DMS79 (cell line): ENCODE measurements at regions not wholly inside any gene's neighbourhood (a gene's known extent, or its start where the extent isn't known, plus 50 kb on each side); places are given as distances from the start of the nearest gene placed in this dataset.

Experiments used
- DNase-seq: peaks from one replicate; lab custom pipeline; 2025; lab: John Stamatoyannopoulos, UW

DNA sequence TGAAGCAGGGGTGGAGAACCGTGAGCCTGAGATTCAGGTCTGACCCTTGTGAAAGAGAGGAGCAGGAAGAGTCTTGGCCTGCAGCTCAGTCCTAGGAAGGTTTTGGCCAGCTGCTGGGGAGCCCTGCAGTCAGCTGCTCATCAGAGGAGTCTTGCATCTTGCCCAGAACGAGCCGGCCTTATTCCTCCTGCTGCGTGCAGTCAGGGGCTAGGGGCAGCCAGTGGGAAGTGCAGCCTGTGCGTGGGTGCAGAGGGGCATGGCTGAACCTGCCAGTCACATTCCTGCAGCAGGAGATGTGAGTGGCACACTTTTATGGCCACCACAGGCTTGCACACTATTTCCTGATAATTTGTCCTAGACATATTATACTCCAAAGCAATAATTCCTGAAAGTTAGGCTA lies 278.7 kb downstream of the NPR3 start:
- no peak for DNase-seq

DNA sequence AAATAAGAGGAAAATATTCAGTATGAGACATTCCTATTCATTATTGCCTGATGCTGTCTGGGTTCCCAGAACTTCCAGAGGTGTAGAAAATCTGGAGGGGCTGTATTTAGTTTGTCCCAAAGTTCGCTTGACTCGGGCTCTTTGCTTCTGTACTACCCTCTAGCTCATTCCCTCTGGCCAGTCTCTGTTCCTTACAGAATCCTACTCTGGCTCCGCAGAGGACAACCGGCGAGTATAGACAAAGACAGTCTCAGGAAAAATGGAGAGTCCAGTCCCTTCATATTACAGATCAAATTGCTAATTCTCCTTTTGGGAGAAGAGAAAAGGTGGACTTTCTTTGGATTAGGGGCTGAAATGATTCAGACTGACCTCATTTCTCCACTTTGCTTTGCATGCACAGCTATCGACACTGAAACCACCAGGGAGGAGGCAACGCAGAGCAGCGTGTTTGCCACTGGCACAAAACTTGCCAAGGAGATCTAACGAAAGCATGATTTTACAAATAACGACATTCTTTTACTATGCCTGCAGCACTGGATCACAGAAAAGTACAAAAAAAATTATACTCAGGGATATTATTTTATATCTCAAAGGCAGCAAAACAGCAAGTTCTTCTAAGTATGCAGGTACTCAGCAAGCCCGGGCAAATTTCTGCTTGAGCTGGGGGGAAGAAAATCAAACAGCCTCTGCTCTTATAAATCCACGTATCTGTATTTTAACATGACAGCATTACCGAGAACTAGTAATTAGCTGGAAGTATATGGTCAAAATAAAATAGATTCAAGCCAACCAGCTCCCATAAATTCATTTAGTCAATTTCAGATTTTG lies 279.7 kb downstream of the NPR3 start:
- no peak for DNase-seq

DNA sequence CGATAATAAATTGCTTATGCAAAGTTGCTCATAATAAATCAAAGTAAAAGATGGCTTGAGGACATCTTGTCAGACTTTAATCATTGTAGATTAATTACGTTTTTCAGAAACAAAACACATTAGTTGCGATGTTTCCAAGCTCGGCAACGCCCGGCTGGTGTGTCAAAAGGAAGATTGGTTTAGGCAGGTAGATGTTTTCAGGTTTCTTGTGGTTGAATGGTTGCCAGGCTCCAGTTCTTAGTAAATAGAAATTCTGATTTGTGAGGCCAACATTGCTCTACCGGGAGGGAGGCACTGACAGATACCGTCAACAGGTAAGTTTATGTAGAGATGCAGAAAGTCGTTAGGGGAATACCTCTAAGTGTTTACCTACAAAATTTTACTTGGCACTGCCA lies 280.3 kb downstream of the NPR3 start:
- DNase-seq: no peak

DNA sequence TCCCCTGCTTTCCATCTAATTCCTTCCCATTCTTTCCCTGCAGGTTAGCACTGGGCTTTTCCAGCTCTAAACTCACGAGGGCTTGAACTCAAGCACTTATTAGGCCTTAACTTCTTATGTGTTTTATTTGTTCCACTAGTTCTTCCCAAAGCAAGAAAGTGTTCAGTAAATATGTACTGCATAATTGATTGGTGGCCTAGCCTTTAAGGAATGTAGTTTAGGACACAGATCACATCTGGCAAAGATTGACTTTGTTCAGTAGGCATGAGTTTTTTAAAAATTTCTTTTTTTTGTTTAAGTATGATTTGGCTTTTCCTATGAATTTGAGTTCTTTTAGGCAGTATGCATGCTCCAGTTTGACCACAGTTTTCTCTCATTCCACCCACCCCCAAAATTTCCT lies 285.2 kb downstream of the NPR3 start:
- no peak for DNase-seq

DNA sequence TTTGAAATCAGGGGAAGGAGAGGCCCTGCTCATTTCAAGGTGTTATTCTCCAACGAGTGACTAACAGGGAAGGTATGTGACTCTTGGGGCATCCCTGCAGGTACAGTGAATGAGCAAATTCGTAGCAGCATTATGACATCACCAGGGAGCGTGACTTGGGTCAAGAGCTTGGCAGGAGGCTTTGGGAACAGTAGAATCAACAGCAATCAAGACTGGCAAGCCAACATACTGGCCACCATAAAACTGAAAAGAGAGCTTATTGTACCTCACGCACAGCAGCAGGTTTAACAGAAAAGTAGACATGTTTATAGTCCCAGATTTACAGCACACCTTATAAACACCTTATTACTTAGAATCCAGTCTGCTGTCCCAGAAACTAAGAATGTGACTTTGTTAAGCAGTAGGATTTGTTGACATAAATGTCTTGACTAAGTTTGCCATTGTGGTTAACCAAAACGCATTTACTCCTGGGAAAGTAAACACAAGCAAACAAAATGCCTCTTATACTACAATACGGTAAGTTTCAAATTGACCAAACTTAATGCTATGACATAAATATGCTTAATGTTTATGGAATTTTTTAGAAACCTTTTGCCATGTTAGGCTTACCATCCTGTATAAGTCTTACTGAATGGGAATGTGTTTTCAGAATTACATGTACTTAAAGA lies 297.8 kb downstream of the NPR3 start:
- DNase-seq: no peak

DNA sequence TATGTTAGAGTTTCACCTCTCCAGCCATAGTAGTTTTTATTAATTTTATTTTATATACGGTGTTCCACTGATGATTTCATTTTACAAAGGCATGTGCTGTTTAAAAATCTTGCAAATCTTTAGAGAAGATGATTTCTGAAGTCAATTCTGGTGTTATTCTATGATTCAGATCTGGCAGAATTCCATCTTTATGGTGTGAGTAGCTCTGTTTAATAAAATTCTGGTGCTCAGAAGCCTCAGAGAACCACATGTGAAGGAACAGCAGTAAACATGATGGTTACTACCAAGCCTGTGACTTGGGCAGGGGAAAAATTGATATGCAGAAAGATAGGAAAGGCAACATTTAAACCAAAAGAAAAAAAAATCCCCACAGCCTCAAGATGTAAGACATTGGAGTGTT lies 299.7 kb downstream of the NPR3 start:
- DNase-seq: no peak

DNA sequence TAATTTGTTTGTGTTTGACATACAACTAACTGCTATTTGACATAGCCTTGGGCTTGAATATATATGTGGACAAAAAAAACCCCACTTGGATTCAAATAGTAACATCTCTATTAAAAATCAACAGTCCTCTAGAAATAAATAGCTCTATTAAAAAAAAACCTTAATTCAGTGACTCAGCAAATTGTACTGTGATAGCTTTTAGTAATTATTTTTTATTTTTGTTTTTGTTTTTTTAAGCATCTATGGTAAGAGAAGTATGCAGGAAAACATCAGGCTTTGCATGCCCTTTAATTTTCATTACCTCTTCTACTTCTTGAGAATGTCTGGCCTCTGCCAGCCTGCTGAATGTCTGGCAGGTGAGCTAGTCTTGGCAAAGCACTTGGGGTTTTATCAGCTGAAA lies 300.7 kb downstream of the NPR3 start:
- DNase-seq: peak; percentile 8

DNA sequence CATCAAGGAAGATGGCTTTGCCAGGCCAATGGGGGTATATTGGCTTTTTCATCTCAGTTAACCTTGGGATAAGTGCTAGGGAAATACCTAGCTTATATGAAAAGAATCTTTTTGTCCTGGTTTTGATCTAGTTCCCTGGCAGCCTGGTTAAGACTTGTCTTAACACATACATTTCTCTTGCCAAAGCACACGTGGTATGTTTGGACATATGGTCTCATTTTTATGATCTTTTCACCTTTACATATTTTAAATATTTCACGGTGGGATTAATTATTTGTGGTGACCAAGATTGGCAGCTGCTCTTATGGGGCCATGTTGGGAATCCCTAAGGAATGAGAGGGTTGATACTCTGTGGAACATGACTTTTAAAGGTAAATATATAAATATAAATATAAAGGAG lies 312.5 kb downstream of the NPR3 start:
- no peak for DNase-seq

DNA sequence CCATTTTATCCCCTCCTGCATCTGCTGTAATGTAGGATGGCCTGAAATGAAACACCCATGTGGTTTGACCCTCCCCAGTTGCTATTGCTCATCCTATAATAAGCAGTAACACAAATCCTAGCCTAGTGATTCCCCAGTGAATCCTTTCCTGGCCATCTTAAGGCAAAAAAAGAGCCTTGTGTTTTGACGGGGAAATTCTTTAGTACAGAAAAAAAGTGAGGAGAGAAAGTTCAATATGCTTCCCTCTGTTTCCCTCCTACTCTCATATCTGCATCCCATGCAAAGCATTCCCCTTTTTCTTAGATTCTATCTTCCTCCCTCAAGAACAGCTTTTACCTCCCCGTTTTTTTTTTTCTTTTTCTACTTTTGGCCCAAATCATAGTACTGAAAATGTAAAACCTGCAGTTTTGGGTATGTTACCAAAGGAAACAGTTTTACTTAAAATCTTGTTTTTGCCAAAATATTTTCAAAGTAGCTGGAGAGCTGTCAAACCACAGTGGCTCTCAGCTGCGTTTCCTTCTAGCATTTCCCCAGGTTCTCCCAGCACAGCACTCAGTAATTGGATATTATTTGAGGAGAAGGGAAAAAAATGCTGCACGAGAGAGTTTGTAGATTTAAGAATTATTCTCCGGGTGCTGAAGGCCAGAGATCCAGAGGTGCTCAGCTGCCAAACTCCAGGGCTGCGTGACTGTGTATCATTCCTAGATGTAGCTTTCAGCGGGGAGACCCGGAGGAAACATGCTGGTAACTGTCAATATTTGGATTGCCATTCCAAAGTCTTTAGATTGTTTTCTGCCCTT lies 321.4 kb downstream of the NPR3 start:
- no peak for DNase-seq

DNA sequence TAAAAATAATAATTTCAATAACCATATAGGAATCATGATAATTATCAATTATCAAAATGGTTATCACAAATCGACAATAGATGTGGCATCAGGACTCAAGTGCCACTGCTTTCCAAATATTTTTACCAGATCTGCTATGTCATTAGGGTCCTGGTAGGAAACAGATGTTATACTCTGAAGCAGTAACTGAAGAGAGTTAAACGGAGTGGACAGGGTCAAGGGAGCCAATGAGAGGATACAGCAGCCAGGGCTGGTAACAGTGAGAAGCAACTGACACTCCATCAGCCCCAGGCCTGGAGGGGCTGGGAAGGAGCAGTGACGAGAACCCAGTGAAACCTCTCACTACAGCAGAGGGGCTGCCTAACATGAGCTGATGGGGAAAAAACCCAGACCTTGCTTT lies 322.4 kb downstream of the NPR3 start:
- DNase-seq: no peak

DNA sequence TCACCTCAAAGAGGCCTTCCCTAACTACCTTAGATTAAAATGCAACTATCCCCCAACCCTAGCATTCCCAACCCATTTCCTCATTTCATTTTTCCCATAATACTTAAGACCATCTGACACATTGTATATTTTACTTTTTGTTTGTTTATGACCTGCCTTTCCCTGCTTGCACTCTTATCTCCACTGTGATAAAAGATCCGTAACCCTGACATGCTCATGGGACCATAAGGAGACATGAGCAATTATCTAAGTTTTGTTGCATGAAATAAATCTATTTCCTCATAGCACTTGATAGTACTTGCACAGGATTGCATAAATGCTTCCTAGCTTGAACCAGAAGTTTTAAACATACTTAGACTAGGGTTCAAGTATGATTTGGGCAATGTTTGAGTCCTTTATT lies 323.7 kb downstream of the NPR3 start:
- DNase-seq: no peak

DNA sequence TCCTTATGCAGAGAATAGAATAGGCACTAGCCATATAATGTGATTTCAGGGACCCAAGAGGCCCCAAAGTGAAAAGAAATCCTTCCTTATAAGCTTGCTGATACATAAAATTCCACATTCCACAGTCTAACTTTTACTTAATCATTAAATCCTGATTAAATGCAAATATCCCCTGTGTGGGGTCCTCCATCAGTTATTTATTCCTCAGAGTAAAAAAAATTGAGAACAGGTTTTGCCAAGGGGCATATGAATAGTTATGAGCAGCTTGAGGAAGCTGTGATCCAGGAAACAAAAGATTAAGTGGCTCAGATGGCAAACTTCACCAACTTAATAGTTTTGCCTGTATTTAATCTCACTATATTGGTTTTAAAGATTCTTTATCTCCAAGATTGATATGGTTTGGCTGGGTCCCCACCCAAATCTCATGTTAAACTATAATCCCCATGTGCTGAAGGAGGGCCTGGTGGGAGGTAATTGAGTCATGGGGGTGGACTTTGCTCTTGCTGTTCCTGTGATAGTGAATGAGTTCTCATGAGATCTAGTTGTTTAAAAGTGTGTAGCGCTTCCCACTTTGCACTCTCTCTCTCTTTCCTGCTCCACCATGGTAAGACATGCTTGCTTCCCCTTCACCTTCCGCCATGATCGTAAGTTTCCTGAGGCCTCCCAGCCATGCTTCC lies 324.9 kb downstream of the NPR3 start:
- DNase-seq: no peak

DNA sequence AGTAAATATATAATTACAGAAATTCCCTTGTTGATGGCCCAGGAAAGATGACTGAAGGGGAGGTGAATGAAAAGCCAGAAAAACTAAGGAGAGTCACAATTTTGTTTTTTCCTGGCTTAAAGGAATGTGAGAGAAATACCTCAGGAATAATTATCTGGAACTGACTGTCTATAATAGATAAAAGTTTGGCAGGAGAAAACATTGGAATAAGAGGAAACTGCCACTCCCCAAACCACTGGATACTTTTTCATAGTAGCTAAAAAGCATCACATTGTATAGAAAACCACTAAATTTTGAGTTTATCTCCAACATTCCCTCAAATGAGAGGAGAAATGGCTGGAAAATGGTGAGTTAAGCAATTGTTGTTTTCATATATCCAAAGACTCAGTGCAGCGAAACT lies 326.0 kb downstream of the NPR3 start:
- no peak for DNase-seq

DNA sequence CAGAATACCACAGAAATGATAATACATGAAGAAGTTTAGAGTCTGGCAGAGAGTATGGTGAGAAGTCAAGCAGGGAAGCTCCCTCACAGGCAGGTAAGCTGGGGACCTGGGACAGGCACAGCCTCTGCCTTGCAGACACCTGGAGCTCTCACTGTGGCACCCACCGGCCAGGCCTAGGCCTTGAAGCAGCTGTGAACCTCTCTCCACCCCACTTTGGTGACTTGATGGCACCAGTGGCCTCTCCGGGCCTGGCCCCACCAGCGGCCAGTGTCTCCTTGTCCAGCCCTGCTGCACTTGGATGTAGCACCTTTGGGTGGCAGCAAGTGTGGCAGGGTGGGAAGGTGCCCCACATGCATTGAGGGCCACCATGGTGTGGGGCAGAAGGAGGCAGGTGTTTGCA lies 330.5 kb downstream of the NPR3 start:
- no peak for DNase-seq

DNA sequence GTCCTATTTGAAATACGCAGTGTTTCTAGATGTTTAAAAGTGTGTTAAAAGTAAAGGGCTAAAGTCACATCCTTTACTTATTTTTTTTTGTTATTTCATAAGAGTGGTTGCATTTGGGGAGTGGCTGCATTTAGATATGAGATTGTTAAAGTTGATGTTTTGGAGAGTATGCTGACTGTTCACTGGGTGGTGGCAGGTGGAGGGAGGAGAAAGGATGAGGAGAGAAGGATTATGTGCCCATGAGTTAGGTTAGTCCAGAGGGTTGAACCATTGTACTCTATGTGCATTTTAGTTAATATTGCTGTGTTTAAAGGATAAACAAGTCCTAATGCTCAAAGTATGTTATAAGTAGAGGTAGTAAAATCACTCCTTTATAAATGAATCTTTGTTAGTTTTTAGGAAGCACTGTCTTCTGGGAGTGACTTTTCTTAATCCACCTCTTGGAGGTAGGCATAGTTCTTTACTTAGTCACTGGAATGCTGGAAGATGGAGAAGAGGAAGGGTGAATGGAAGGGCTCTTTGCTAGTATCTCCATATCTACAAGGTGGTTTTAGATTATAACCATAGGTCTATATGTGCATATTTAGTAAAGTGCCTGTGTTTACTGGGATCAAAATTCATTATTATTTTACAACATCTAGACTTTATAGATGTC lies 332.3 kb downstream of the NPR3 start:
- DNase-seq: no peak

DNA sequence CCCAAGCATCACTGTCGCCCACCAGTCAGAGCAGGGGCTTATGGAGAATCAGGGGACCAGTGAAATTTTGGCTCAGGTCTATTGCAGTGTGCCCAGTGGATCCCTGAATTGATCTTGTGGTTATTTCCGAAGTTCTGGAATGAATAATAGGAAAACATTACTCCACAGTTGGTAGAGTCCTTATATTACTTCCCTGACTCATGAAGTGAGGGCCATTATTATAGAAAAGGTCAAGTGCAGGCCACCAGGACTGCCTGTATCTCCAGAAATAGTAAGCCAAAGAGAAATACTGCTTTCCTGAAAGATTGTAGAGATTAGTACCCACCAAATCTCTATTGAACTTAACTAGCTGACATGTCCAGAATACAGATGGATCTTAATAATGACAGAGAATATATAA lies 335.0 kb downstream of the NPR3 start:
- DNase-seq: no peak

DNA sequence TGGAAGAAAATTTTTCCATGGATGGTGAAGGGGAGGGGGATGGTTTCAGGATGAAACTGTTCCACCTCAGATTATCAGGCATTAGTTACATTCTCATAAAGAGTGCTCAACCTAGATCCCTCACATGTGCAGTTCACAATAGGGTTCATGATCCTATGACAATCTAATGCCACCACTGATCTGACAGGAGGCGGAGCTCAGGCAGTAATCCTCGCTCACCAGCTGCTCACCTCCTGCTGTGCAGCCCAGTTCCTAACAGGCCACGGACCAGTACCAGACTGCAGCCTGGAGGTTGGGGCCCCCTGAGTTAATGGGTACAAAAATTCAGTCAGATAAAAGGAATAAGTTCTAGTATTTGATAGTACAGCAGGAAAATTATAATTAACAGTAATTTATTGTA lies 337.2 kb downstream of the NPR3 start:
- no peak for DNase-seq

DNA sequence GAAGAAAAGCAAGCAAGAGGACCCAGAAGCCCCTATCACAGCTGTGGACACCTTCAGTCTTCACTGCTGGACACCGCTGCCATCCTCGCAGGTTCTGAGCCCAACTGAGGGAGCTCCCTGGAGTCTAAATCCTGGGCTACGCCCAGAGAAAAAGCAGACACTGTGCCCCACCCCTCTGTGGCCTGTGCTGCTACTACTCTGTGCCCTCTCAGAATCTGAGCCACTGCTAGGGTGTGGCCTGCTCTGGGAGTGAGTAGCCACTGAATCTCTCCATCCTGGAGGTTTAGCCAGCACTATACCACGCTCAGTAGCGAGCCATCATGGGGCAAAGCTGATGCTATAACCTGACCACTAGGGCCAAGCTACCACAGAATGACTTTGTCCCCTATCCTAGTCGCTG lies 338.2 kb downstream of the NPR3 start:
- DNase-seq: no peak

DNA sequence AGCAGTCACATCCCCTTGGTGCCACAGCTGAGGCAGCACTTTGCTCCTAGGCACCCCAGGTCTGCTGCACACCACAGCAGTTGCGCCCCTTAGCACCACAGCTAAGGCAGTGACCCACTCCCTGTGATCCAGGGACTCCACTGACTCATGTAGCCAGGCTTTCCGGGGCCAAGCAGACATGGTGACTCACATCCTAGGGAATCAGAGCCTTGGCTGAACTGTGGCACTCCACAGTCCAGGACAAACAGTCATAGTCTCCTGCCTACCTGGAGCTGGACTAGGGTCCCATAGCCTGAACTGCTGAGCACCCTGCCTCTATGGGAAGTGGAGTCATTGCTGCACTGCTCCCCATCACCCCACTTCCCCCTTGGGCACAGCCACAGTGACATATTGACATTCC lies 338.7 kb downstream of the NPR3 start:
- DNase-seq: no peak

DNA sequence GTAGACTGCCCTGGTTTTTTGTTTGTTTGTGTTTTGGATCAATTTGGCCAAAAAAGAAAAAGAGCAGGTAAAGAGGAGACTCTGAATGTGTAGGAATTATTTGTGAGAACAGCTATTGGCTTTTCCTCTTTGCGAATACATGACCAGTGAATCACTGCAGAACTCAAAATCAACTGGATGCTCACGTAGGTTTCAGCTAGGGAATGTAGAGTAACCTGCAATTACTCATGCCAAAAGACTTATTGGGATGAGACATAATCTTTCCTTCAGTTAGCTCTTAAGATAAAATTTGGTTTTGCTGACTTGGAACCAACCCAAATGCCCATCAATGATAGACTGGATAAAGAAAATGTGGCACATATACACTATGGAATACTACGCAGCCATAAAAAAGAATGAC lies 348.0 kb downstream of the NPR3 start:
- DNase-seq: no peak

DNA sequence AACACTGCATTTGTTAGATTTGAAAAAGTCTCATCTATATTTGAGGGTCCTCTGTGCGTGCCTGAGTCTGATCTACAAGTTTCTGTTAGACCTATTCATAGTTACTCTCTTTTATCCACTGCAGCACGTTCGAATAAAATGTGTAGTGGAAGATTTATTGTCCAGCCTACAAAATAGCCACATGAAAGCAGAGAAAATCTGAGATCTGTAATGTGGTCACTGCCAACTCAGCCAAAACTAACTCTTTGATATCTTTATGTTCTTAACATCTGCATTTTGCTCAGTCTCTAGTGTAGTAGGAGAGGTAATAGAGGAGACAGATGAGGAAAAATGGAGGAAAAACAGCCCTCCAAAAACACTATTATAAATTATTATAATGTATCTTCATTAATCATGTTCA lies 354.0 kb downstream of the NPR3 start:
- DNase-seq: no peak

DNA sequence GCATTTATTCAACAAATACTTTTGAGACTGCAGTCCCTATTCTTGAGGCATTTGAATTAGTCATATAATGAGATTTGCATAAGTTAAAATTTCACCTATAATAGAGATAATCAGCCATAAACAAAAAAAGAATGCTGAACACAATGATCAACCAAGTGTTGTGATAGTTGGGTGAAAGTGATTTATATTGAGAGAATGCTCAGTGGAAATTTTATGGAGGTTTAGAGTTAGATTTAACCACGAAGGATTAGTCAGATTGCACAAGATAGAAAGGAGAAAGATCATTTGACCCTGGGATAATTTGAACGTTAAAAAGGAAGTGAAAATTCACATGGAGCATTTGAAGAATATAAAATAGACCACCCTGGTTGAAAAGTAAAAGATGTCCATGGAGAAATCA lies 356.2 kb downstream of the NPR3 start:
- no peak for DNase-seq
